ENCODE measurements at regions not wholly inside any gene's neighbourhood (a gene's known extent, or its start where the extent isn't known, plus 50 kb on each side); places are given as distances from the start of the nearest gene placed in this dataset.
"Not testable (repeated sequence)": the region's sequence is repeated elsewhere in the genome, so short reads cannot be mapped to it uniquely, and the experiment has no call there.

DNA sequence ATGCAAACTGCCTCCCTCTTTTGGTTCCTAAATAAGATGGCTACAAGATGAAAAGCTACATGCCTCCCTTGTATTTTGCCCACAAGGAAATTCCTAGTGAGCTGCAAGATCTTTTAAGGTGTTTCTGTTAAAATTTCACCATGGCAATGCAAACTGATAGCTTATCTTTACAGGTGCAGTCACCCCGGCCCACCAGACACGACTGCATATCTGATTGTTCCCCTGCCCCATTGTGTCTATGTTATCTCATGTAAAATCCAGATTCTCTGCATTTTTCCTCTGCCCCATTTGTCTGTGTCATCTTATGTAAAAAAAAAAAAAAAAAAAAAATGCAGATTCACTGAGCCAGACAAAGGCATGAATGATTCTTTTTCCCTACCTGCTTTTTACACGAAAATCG lies 261.5 kb upstream of the DIO3 start:
- DNase-seq, result not testable (repeated sequence)

DNA sequence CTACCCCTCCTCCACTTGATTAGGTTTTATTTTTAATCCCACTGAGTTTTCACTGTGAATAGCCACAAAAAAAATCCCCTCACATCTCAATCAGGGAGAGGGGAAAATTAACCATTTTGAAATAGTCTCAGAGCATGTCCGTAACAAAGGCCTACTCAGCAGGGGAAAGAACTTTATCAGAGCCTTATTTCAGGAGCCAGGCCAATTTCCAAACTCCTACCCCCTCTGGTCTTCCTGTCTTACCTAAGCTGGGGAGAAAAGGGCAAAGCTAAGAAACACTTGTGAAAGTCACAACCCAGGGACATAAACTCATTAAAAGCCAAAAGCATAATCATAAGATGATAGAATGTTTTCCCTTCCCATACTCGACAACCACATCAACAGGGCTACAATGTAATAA lies 260.3 kb upstream of the DIO3 start:
- no peak for DNase-seq

GRCh38 chr14:101307162-101307561 lies 254.1 kb upstream of the DIO3 start:
- DNase-seq, result not testable (repeated sequence)

DNA sequence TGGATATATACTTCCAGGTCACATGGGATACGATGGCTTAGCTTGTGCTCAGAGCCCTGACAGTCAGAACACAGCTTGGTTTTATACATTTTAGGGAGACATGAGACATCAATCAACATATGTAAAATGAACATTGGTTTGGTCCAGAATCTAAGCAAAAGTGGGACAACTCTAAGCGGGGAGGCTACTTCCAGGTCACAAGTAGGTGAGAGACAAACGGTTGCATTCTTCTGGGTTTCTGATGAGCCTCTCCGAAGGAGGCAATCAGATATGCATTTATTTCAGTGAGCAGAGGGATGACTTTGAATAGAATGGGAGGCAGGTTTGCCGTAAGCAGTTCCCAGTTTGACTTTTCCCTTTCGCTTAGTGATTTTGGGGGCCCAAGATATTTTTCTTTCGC lies 250.1 kb upstream of the DIO3 start:
- not testable (repeated sequence) for DNase-seq

DNA sequence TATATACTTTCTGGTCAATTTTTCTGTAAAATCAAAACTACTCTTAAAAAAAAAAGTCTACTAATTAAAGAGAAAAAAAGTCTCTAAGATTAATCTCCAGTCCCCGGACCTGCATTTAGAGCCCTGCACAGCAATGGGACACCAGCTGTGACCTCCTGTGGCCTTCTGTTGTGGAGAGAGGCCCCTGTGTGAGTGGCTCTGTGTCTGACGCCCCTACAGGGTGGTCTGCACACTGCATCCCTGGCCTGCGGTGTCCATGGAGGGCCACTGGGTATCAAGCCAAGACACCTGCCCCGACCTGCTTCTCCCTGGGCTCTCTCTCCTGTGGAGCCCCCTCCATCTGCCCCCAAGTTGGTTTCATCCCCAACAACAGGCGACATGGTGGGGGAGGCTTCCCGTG lies 248.0 kb upstream of the DIO3 start:
- DNase-seq, result no peak

GRCh38 chr14:101315802-101316296 lies 245.4 kb upstream of the DIO3 start:
- DNase-seq, result no peak

DNA sequence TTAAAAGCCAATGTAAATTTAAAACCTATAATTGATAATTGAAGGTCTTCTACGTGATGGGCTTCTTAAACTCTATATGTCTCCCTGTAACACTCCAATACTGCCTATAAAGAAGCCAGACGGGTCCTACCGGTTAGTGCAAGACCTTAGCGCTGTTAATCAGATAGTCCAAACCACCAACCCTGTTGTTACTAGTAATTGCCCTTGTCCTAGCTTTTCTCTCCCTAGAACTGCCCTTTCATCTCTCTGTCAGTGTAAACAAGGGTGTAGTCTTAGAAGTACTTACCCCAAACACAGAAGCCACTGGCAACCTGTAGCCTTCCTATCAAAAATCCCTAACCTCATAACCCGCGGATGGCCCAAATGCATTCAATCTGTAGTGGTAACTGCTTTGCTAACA lies 243.0 kb upstream of the DIO3 start:
- no peak for DNase-seq

GRCh38 chr14:101320396-101320795 lies 240.9 kb upstream of the DIO3 start:
- no peak for DNase-seq

DNA sequence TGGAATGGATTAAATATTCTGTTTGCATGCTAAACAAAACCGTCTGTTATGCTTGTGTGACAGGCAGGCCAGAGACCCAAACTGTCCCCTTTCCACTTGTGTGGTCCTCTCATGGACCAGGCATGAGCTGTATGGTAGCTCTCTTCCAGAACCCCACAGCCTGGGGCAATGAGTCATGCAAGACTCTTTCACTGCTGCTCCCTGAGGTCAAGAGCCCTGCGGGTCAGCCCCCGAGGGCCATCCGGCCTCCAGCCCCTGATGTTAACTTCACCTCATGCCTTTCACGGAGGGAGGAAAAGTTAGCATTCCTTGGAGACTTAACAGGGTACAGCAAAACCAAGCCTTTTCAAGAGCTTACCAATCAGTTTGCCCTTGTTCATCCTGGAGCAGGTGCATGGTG lies 239.1 kb upstream of the DIO3 start:
- no peak for DNase-seq

- DNase-seq, result no peak
Measured at GRCh38 chr14:101323111-101323510, 238.2 kb upstream of the DIO3 start.

DNA sequence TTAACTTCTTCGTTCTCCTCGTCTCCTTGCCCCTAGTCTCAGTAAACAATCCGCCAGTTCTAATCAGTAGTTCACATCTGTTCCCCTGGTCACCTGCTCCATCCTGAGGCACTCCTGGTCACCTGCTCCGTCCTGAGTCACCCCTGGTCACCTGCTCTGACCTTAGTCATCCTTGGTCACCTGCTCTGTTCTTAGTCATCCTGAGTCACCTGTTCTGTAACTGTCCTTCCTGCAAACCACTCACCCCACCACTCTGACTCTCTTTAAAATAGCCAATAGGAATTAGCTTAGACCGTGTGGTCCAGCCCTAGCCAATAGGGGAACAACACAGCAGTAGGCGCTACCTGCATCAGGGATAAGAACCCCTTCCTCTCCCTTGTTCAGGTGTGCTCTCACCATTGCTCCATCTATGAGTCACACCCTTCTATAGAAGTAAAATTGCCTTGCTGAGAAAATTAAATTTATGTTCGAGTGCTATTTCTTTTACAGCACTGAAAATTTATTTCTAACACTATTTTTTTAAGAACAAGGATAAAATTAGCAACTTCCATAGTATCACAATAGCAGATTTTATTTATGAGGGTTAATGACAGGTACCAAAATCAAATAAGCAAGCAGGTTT lies 237.6 kb upstream of the DIO3 start:
- DNase-seq, result not testable (repeated sequence)

DNA sequence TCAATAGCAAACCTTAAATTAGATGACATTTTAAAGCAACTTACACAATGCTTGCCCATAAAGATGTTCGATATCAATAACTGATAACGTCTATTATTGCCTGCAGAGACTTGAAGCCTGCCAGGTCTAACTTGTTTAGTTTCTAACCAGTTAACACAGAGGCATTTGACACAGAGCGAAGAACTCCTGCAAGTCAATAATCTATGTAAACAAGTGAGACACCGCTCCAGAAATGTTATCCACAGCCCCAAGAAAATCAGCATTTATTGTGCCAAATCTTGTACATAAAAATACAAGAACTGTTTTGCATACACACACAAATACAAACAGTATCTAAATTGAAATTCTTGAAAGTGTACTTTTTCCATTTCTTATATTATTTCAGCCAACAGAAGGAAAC lies 236.0 kb upstream of the DIO3 start:
- DNase-seq, result no peak

GRCh38 chr14:101328412-101329028 lies 232.8 kb upstream of the DIO3 start:
- DNase-seq, result no peak

- no peak for DNase-seq
Measured at GRCh38 chr14:101330416-101331140, 230.7 kb upstream of the DIO3 start.

DNA sequence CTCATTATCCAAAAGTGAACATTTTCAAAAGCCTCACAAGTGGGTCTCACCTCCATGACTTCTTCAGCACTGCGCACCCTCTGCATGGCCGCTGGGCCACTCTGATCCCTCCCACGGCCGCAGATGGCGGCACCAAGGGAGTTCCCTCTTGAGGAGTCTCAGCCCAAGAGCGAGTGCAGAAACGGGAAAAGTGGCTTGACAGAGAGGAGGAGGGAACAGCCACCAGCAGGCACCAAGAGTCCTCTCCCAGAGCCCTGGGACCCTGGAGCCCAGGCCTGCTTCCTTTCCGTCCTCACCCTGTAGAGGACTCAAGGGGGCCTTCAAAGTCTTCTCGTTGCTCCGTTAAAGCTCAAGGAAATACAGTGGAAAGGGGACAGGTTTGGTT lies 230.2 kb upstream of the DIO3 start:
- no peak for DNase-seq

DNA sequence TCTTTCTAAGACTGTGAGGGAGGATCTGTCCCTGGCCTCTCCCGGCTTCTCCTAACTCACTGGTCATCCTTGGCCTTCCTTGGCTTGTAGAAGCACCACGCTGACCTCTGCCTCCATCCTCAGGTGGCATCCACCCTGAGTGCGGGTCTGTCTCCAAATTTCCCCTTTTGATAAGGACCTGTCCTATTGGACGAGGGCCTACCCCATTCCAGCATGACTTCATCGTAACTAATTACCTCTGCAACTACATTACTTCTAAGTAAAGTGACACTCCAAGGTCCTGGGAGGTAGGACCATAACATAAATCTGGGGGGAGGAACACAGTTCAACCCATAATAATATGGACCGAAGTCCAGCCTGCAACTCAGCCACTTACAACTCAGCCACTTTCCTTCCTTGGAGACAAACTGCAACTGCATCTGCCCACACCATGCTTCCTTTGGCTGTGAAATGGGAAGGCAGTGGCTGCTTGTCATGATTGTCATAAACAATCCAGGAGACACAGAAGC lies 229.6 kb upstream of the DIO3 start:
- DNase-seq, result no peak

GRCh38 chr14:101332281-101332680 lies 229.0 kb upstream of the DIO3 start:
- DNase-seq, result no peak

DNA sequence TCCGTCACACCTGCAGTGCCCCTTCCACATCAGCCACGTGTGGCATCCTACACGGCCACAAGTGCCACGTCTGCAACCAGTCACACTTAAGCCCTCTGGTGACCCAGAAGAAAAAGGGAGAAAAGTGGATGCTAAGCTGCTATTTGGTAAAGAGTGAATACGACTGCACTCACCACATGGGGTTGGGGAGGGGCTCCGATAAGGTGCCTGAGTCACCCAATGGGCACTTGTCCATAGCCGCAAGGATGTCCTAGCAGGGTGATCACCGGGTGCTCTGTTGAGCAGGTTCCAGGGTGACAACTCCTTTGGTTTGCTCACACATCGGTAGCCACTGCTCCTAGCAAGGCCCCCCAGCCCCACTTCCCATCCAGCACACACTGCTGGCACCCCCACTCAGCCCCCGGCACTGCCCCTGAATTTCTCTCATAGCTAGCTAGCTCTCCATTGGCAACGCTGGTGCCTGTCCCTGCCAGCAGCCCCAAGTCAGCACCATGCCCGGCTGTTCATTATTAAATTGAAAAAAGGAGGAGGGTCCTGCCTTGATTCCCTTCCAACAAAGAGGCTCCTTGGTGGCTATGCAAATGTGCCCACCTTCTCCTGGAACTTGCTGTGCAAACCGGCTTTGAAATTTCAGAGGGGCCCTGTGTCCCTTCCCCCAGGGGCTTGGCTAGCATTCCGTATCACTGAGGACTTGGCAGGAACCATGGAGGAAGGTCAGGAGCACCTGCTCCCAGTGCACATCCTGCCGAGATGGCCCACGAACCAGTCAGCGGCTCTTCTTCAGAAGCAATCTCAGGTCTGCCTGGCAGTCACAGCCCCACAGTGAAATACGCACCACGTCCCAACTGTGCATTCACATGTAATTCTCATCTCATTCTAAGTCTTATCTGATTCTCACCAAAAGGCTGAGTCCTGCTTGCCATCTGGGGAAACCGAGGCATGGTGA lies 227.7 kb upstream of the DIO3 start:
- DNase-seq, result no peak

DNA sequence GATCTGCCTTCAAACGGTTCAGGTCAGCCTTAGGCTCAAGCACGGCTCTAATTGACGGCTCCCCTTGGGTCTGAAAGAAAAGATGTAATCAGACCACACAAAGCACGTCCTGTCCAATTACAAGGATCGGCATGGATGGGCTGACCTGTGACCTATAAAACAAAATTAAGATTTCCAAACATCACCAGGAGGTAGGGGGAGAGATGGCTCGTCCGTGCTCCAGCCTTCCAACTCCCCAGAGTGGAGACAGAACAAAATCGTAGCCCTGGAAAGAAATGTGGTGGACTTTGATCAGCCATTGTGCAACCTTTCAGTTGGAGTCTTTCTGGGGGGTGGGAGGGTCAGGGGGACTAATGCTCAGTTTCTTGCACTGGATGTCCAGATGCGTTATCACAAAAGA lies 226.6 kb upstream of the DIO3 start:
- DNase-seq, result no peak

DNA sequence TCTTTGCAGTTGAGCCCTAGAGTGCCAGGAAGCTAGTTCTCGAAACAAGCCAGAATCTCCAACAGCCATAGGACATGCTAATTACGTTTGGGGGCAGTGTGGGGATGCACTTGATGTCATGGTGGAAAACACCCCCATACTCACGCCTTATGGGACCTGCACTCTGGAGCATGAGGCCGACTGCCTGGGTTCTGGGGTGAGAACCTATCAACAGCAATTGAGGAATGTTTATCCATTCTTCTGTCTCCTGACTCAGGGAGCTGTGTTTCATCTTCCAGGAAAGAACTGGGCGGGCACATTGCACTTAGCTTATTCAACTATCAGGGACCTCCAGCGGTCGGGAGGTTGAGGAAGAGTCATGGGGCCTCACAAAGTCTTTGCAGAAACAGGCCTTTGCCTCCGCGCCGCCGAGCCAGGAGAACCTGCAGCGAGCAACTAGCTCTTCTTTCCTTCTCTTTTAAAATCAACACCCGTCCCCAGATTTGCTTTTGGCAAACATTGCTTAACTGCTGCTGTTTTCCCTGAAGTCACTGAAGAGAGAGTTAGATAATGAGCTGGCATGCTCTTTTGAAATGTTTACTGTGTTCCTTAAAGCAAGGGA lies 226.1 kb upstream of the DIO3 start:
- DNase-seq, result no peak

DNA sequence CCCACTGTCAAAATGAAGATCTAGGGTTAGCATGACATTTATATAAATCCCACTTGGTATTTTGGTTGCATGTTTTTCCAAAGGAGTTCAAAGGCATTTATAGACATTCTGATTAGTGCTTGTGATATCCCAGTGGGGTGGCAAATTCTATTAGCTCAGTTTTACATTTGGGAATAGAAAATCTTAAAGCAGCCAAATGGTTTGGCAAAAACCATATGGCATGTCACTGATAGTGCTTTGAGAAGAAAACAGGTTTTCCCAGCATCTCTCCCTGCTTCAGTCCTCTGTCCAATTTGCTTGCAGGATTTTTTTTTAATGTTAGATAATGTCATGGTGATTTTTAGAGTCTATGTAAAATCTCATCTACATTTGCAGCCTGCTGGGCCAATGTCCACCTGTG lies 225.1 kb upstream of the DIO3 start:
- no peak for DNase-seq

DNA sequence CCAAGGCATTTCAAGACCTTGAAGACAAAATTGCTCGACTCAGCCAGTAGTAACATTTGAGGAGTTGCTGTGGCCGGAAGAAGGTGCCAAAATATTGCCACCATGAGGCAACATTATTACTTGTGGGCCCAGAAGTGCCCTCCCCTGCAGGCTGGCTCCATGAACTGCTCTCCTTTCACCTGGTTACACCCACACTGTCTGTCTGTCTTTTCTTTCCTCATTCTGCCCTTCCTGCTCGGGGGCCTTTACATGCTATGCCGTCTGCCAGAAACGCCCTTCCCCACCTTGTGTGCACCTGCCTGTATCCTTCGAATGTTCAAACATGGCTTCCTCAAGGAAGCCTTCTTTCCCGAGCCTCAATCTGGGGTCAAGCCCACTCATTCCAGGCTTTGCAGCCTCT lies 224.2 kb upstream of the DIO3 start:
- no peak for DNase-seq

DNA sequence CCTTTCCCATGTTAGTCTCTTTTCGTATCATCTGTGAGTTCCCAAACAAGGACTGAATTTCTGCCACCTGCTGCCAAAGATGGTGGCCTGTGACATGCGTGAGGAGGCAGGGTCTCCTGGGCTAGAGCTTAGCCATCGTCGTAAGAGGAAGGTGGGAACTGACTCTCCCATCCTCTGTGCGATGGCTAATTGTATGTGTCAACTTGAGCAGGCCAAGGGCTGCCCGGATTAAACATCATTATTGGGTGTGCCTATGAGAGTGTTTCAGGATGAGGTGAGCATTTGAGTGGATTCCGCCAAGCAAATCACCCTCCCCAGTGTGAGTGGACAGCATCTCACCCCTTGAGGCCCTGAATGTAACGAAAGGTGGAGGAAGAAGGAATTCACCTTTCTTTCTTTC lies 220.7 kb upstream of the DIO3 start:
- no peak for DNase-seq

All from NCI-H2081 treated with DMSO at 0.1 percent for 48 hours (cell line).